GM19240 (cell line): ENCODE measurements at regions not wholly inside any gene's neighbourhood (a gene's known extent, or its start where the extent isn't known, plus 50 kb on each side); places are given as distances from the start of the nearest gene placed in this dataset.

Experiments
- DNase-seq: peaks from one replicate; pipeline ENCODE4 v3.0.0; 2011; ENCODE audit warnings: low spot score; ENCODE audit not compliant: insufficient read length

GRCh38 chr7:41374150-41374848 is 328.6 kb downstream of the INHBA start:
- DNase-seq = no peak

DNA sequence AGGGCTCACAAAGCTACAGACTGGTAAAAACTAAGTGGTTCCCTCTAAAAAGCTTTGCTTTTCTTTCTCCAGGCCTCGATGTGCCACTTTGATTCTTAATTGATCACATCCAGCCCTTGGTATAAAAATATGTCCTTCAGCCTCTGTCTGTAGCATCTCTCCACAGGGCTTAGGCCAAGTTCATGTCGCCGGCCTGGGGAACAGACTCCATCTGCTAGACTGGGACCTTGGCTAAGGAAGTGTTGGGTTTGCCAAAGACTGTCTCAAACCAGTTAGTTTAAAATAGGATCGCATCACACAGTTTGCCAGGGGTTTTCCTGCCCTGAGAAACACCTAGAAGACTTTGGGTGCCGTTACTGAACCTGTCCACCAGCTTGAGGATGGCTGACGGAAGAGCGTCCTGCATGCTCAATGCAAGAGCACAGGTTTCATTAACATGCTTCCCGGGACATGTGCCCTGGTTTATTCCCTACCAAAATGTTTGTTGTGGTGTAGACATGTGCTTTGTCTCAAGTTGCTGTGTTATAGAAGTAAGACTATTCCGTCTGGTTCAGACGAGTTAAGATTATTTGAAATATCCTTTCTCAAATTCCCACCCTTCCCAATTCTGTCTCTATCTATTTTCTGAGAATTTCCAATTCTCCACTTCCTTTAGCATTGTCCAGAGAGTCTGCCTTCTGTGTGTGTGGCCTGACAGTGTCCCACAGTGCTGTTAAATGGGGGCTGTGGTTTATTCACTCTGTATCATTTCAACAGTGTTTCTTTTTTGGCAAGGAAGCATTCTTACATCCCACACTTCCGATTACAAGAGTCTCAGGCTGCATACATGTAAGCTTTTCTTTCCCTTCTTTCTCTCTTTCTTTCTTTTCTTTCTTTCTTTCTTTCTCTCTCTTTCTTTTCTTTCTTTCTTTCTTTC is 334.7 kb downstream of the INHBA start:
- no peak for DNase-seq

DNA sequence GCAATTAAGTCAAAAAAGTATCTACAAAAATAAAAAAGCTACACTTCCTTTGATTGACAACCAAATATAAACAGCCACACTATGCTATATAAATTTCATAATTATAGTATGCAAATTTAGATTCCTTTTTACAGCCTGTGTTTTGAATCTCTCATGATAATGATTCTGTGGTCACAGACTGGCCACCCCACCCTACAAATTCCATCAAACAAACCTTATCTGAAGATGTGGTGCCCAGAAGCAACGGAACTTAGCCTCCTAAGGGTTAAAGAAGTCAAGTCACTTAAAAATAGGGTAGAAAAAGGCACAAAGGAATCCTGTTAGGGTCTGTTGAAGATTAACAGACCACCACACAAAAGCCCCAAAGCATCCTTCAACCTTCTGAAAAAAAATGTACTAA is 351.8 kb downstream of the INHBA start:
- DNase-seq = no peak

DNA sequence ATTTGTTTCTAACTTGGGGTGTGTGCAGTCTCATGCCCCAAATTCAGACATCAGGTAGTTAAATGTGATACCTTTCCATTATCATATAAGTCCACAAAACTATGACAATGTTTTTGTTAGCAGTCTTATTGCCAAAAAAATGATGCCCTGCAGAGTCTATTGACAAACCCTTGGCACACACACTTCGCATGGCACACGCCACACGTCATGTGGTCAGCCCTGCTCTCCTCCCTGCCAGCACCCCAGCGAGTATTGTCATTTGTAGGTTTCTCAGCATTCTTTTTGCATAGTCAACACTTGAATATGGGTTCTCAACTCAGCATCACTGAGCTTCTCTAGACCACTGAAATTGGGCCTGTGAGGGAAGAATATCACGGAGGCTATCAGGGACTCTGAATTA is 356.0 kb downstream of the INHBA start:
- no peak for DNase-seq

- no peak for DNase-seq
These were observed 362.8 kb downstream of the INHBA start for GRCh38 chr7:41339913-41340676.

DNA sequence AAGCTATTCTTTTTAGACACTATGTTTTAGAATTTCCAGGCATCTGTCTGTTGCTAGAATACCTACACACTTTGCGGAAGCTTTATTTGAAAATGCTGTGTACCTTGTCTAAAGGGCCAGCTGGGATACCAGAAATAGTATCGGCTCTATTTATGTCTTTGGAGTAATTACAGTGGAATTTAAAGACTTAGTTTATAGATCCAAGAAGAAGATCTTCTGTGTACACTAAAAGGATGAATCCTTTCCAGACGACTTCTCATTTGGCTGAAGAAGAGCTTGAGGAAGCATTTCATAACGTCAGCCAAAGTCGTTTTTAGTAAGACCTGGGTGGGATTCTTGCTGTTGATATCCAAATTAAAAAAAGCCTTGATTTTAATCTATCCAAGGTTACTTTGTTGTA is 365.9 kb downstream of the INHBA start:
- DNase-seq = no peak

GRCh38 chr7:41336455-41336952 is 366.4 kb downstream of the INHBA start:
- no peak for DNase-seq

GRCh38 chr7:41334071-41334862 is 368.6 kb downstream of the INHBA start:
- DNase-seq = no peak

DNA sequence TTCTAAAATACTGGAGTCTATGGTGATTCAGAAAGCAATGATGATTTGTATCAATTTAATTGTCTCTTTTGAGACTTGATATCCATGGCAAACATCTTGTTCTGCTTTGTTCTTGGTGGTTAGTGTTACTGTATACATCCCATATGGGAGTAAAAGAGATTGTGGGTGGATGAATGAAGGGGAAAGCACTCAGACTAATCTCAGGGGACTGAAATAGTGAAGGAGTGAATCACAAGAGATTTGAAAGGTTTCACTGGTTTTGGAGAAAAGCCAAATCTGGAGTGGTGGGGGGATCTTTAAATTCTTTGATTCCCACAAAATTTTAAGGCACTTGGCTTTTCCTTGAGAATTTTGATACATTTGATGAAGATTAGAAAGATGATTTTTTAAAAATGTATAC is 369.4 kb downstream of the INHBA start:
- DNase-seq = no peak

DNA sequence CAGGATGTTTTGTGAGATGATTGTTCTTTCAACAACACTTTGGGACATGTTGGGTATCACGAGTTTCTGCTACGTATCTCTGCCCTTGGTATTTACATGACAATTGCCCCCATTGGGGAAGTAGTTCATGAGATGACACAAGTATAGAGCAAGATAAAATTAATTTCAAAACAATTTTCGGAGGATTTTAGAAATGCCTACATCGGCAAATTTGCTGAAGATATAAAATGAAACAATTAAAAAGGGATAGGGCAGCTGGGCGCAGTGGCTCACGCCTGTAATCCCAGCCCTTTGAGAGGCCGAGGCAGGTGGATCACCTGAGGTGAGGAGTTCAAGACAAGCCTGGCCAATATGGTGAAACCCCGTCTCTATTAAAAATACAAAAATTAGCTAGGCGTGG is 371.7 kb downstream of the INHBA start:
- no peak for DNase-seq

- DNase-seq = no peak
These were observed 374.3 kb downstream of the INHBA start for GRCh38 chr7:41328544-41328943.

GRCh38 chr7:41328131-41328530 is 374.8 kb downstream of the INHBA start:
- no peak for DNase-seq

- no peak for DNase-seq
These were observed 376.3 kb downstream of the INHBA start for GRCh38 chr7:41326616-41327015.

- no peak for DNase-seq
These were observed 379.1 kb downstream of the INHBA start for GRCh38 chr7:41323806-41324205.

DNA sequence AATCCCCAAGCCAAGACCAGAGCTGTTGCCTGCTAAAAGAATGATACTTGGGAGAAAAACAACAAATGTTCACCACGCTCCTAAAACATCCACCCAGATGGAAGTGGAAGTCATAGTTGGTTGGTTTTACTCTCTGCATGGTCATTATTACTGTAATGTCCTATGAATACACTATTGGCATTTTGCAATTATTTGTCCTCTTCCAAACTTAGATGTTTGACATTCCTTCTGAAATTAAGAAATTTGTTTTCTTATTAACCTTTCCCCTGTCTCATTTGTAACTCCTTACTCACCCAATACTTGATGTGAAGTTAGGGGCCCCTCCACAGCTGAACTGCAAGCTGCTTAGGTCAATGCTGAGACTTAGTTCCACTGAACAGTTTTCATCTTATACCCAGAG is 383.3 kb downstream of the INHBA start:
- no peak for DNase-seq

DNA sequence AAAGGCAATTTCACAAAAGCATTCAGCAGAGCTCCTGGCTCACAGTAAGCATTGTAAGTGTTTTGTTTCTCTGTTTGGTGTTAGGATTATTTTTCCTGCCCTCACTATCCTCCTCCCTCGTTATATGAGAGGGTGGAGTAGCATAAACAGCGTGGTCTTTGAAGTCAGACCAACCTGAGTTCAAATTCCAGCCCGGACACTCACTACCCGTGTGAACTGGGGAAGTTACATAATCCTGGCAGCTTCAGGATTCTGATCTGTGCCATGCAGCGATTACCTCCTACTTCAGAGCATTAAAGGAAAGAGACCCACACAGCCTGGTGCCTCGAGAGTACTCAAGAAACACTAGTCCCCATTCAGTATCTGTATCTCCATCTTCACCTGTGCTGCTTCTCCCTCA is 386.5 kb downstream of the INHBA start:
- no peak for DNase-seq

- no peak for DNase-seq
These were observed 387.1 kb downstream of the INHBA start for GRCh38 chr7:41315764-41316163.

DNA sequence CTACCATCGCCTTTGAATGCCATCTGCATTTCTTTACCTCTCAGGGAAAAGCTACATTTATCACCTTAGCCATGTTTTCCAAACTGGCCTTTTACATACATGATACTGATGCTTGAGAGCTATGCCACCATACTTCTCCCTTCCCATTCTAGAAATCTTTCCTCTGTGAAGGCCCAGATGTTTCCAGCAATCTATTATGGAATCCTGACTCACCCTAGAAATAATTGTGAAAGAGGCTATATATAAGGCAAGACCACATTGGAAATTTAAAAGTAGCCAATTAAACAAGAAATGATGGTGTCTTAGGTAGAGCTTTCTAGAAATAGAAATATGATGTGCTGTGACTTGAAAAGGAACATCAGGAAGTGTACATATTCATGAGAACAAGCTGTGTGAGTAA is 389.7 kb downstream of the INHBA start:
- DNase-seq = no peak

DNA sequence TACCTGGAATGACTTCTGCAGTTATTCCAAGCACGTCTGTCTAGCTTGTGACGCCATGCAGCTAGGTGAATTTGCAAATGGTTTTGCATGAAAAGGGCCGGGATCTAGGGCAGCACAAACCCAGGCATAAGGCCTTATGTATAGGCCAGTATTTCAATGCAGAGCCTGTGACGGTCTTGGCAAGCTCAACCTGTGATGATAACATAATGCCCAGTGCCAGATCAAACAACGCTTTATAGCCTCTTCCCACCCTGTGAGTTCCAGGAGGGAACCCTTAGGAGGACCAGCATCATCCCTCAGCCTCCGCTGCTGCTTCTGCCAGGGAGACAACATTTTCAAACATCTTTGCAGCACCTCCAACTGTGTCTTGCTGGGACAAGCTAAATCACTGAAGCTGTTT is 390.7 kb downstream of the INHBA start:
- no peak for DNase-seq

DNA sequence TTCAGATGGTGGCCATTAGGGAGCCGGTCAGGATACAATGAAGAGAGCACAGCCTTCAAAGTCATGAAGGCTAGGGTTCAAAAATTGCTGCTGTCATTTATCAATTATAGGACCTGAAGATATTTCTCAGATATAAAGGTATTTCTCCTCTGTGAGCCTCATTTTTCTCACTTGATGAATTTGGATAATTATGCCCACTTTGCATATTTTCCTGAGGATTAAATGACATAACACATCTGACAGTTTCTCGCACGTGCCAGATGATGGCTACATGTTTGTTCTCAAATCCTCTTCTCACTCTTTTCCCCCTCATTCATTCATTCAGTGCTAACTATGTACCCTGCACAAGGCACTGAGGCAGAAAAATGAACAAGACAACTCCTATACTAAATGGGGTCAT is 391.6 kb downstream of the INHBA start:
- DNase-seq = no peak

DNA sequence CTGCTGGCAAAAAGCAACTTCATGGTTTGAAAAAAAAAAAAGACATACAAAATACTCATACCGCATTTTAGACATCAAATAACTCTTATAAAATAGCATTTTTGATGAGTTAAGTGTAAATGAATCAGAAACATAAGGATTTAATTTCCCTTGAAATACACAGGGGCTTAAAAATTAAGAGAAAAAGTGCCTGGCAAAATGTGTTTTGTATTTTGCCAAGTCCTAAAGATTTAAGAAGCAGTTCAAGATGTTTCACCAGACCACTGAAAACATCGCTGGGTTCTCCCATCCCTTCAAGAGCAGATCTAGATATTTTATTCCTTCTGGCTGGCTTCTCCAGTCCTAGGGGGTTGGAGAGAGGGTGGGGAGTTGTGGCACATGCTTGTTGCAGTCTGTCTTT is 396.4 kb downstream of the INHBA start:
- DNase-seq = no peak
